ENCODE measurements at regions not wholly inside any gene's neighbourhood (a gene's known extent, or its start where the extent isn't known, plus 50 kb on each side); places are given as distances from the start of the nearest gene placed in this dataset.

DNA sequence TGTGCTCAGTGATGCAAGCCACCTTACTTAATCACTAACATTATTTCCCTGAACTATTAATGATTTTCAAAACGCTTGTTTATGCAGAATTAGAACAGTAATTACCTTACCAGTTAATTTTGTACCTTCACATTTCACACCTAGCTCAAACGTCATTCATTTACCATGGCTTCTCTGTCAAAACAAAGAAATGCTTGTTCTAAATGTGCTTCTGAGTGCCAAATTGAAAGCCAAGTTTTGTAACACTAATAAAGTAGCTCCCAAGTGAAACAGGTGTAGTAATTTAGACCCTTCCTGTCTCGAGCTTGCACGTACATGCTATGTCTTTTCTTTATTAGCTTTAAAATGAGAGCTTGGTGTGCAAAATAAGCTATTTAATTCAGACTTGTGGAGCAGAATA, 533.7 kb upstream of the PKN2 start:
- DNase-seq (ENCODE audit: low spot score), result no peak

DNA sequence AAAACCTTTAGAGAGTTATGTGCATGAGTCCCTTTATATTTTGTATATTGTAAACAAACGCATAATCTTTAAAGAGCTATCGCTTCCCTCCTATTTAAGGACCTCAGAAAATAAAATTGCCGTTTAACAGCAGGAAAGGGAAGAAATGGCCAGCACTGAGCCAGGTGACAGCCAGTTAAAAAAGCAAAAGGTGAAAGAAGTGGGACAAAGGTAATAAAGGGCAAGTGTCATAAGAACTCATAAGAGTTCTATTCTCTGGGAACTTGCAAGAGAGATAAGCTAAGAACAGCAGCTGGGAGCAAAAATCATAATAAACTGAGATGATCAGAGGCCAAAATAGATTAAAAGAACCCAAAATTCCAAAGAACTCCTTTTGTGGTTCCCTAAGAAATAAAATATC, 520.9 kb upstream of the PKN2 start:
- DNase-seq (ENCODE audit: low spot score), result no peak

DNA sequence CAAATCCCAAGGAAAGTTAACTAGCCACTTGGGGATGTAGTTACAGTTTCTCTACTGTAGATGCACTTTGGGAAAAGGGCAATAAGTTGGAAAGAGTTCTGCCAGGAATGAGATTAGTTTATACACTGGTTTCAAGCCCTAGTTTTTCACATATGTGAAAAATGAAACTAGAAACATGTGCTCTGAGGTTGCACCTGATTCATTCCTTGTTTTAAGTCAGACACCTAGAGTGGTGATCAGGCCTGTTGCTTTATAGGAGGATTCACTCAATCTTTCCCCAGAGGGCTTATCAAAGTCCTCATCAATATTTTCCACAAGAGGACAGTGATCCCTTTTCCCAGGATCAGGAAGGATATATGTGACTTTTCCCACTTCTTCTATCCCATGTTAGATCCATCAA, 515.9 kb upstream of the PKN2 start:
- no peak for DNase-seq (ENCODE audit: low spot score)

DNA sequence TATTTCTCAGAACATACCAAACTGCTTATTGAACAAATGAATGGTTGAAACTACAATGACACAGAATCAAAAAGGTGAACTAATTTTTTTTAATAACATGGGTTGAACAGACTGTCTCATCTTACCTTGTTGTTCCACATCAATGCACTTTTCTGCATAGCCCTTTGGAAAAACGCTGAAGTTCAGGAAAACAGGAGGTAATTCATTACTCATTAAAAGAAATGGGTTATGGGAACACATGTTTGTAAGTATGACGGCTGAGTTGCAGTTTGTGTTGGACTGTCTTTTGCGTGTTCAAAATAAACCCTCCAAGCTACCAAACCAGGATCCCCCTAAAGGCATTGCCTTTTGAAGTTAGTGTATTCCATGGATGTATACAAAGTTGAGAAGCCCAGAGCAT, 514.9 kb upstream of the PKN2 start:
- no peak for DNase-seq (ENCODE audit: low spot score)

DNA sequence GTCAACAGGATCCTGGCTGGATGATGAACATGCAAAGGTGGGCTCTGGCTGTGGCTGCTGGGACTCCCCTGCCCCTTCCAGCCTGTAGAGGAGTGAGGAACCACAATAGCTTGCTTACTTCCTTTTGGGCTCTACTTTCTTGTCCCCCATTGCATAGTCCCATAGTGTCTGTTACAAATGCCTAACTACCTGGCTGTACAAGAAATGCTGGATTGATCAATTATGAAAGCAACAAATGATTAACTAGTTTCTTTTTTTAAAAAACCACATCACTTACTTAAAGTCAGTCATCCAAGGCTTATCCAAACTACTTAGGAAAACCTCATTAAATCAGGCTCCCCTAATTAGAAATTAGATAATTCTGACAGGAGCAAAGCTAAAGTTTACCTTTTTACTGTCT, 514.1 kb upstream of the PKN2 start:
- DNase-seq (ENCODE audit: low spot score), result no peak

DNA sequence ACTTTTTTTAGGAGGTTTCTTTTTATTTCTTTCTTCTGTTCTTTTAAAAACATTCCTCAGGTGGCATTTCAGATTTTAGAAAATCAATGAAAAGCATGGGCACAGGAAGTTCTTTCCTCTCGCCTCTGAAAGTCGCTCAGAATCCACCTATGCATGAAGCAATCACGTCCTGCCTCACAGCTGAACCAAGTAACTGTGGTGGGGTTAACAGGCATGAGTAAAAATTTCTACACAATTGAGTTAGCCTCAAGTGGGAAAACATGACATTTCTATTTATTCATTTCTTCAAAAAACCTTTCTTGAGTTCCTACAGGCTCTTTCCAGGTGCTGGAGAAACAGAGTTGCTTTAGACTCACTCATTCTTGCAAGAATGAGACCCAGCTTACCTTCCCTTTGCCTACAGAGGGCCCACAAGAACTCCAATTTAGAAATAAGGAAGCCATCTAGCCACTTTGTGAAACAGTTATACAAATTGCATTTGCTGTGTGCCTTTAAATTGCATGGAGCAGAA, 508.9 kb upstream of the PKN2 start:
- no peak for DNase-seq (ENCODE audit: low spot score)

DNA sequence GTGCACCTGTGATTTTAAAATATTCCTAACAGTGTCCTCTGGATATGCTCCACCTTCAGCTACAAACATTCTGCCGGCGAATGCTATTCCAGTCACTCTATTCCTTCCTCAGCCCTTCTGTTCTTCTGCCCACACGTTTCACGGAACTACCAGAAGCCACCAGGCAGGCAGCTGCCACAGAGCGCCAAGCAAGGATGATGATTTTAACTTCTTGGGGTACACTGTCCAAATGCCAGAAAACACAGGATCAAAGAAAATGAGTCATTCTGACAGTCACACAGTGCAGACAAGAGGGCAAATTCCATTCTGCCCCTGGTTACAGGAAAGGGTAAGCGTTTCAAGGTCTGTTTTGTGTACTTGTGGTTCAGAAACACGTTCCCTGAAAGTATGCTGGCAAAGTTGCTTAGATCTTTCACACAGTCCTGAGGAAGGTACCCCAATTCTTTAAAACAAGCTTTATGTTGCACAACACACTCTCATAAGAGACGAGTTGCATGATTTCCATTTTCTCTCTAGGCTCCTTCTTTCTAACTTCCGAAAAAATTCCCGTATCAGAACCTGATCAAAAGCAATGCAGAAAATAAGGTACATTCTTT, 508.3 kb upstream of the PKN2 start:
- no peak for DNase-seq (ENCODE audit: low spot score)

DNA sequence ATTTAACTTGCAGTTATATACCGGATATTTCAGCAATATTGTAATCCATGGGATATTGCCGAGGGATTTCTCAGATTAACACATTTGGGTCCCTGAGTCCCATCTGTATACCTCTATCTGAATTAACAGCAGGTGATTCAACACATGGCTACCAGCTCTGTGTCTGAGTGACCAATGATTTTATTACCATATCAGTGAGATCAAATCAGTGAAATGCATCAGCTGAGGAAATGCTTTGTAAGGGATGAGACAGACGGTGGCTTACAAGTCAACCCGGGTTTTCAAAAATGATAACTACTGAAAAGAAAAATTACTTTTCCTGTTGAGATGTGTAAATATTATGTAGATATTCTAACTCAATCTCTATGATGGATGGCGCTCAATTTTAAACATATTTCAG, 504.1 kb upstream of the PKN2 start:
- DNase-seq (ENCODE audit: low spot score), result no peak

DNA sequence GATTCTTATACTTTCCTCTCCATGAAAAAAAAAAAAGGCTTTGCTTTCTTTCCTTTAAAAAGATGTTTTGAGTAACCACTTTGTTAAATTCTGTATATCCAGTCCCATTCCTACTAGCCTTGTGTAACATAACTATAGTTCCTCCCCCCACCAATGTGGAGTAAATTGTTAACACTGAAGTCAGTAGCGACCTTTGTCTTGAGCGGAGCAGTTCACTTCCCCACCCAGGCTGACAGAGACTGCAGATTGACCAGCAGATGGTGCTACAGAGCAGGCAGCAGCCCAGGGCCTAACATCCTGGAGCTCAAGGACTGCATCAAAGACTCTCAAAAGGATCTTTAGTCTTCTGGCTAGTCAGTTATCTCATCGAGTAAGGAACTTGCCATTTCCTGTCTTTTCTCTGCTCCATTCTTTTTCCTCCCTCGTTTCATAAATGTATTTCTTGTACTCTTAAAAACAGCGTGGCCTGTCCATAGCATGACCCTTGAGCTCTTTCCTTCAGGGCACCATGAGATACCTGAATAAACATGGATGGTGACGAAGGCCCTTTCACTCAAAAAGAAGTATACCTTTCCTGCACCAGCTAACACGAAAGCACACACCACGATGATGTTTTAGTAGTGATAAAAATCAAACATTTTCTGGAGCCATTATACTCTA, 503.5 kb upstream of the PKN2 start:
- DNase-seq (ENCODE audit: low spot score), result peak; percentile 79

DNA sequence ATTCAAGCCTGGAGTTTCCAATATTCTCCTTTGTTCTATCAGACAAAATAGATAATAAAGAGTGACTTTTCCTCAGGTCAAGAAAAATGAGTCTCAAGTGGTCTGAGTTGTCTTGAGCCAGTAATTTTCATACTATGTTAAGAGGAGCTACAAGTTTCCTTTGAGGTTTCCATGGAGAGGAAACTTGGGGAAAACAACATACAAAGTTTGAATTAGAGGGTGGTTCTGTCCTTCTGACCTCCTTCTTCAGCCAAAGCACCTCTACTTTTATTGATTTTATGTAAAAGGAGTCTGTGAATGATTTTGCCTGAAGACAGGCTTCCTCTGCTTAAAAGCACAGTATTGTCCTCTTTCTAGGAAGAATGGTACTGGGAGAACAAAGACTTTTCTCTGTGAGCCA, 497.2 kb upstream of the PKN2 start:
- DNase-seq (ENCODE audit: low spot score), result no peak

DNA sequence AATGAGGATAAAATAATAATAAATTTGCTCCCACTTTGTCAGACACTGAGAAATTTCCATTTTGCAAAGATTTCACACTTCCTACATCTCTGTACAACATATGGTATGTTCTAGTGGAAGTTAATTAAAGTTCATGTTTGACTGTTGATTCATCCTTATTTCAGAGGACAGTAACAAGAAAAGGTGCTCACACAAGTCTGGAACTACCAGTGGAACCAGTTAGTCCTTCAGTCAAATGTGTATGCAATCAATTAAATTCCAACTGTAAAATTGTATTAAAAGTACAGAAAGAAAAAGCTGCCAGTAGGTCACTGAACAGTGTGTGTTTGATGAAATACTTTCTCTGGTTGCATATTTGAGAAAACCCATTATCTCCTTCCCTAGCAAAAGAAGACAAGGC, 496.0 kb upstream of the PKN2 start:
- no peak for DNase-seq (ENCODE audit: low spot score)

DNA sequence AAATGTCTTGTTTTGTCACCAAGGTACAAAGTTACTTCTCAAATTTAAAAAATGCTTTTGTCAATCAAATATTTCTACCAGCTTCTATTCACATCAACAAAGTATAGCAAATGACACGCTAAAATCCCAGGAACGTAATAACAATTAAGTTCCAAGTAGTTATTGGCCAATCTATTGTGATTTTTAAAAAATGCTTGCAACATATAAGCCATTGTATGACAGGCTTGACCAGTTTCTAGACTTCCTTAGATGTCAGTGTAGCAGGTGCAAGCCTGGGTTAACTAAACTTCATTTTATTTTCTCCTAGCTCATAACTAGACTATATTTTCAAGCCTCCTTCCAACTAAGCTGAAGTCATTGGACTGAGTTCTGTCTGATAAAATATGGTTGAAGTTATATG, 494.5 kb upstream of the PKN2 start:
- DNase-seq (ENCODE audit: low spot score), result no peak

DNA sequence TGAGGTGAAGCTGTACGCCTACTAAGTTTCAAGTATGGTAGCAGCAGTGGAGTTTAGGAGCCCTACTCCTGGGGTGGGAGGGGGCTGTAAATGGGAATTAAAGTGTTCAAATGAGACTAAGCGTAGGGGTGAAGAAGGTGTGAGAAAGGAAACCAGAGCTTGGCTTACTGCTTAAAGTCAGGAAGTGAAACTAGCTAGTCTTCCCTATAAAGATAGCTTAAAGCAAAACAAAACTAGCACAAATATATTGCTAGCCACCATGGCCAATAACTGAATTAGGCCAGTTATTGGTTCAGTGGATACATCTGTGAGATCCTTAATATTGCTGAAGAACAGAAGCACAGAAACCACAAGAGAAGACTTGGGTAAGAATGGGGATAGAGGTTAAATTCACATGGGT, 492.2 kb upstream of the PKN2 start:
- DNase-seq (ENCODE audit: low spot score), result no peak

DNA sequence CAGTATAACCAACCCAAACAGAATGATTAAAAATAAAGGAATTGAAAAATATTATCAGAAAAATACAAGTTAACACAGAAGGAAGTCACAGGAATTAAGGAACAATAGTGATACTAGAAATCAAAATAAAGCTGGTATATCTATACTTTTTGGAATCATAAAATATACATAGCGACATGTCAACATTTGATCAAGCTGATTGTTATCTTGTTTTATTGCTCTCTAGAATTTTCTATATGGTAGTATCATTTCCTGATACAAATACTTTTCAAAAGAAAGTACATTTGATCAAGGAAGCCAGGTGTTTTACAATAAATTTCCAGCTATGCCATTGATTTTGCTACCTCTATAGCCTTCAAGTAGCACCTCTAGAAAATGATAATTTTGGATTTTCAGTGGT, 489.5 kb upstream of the PKN2 start:
- DNase-seq (ENCODE audit: low spot score), result no peak

DNA sequence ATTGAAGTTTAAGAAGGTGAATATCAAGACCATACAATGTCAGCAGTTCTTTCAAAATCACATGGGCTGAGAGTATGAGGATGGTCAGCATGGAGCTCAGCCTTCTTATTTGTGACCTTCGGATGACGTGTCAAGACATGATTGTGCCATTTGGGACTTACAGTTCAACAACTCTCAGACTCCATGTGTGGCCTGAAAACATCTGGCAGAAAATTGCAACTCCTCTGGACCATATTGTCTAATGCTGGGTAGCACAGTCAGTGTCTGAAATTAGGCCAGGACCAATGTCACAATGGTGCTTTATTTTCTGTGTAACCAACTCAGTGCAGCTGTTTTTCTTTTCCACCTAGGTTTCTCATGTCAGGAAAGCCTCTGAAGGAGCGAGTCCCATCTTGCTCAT, 483.5 kb upstream of the PKN2 start:
- no peak for DNase-seq (ENCODE audit: low spot score)

DNA sequence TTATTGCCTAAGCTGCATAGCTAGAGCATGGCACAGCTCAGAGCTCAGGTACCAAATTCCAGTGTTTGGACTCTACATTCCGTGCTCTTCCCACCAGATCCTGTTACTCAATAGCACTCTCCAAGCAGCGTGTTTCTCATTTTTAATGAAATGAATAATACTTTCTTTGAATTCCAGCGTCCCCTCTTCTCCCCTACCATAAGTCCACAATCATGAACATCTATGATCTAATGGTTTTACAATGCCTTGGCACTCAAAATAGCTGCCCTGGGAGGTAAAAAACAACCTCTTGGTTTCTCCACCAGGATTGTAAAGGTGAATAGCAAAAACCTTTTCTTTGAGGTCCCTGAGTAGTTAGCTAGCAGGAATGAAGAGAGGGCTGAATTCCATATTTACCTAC, 480.0 kb upstream of the PKN2 start:
- no peak for DNase-seq (ENCODE audit: low spot score)

DNA sequence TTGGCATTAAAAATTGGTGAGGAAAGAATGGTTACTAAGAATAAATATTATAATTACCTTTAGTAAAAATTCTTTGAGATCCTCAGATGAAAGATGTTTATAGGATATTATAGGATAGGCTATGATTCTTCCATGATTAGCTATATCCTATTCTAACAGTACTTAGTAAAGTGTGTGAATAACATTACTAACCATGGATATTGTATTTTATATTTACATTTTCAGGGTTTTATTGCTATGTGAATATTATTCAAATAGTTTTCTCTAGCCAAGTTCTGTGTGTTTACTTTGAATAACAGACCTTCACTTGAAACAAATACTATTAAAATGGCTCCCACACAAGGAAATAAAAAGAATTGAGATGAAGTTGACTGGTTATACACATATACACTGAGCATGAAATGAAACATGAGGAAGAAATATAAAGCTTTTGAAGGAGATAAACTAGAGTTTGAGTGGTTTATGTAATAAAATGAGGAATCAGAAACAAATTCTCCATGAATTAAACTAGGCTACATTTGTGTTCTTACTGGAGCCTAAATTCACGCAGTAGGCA, 479.4 kb upstream of the PKN2 start:
- DNase-seq (ENCODE audit: low spot score), result no peak

DNA sequence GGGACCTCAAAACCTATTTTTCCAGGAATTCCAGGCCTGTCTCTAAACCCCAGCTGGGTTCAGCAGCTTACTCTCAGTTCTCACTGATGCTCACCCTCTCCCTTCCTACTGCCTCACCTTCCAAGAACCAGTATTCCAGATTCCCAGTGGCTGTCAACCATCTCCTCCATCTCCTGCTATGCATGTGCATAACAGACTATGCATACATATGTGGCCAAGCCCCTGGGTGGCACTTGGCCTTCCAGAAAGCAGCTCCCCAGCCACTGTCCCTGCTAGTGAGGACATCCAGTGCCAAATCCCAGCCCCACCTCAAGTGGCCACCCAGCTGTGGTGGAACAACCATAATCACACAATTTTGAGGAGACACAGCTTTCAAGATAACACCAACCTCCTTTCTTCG, 475.7 kb upstream of the PKN2 start:
- no peak for DNase-seq (ENCODE audit: low spot score)

DNA sequence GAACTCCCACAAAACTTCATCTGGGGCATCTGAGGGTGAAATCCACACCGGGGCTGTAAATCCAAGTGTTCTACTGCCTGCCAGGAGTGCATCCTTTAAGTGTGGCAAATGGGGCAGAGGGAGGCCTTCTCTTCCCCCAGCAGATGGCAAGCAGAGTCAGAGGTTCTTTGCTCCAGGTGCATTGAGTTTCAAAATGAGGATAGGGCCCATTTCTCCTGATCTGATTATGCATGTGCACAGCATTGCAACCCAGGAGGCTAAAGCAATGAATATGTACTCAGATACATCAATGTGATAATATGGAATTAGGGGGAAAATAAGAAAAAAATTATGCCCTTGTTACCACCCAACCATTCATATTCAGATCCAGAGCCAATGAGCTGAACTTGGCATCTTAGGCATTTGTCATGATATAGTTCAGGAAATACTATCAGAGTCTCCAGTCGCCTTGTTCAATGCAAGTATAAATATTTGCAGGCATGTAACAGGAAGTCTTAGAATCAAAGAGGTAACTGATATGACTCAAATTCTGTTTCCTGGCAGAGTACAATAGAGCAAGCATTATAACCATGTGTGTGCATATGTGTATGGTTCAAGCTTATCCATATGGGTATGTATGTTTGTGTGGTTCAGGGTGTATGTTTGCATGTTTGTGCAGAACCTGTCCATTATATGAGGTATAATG, 473.8 kb upstream of the PKN2 start:
- no peak for DNase-seq (ENCODE audit: low spot score)

DNA sequence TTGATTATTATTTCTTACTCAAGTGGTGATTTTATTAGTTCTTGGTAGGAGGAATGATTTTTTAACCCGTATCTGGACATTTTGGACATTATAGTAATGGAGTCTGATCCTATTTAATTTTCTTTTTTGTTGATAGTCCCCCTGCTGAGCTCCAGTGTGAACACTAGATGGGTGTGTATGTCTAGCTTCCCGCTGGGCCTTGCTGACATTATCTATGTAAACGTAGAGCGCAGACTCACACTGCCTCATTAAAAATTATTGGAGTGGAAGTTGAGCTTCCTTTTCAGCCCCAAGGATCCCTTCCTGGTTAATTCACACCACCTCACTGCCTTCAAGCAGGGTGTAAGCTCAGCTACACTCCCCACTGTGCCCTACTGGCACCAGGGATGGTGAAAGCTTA, 467.6 kb upstream of the PKN2 start:
- no peak for DNase-seq (ENCODE audit: low spot score)

DNA sequence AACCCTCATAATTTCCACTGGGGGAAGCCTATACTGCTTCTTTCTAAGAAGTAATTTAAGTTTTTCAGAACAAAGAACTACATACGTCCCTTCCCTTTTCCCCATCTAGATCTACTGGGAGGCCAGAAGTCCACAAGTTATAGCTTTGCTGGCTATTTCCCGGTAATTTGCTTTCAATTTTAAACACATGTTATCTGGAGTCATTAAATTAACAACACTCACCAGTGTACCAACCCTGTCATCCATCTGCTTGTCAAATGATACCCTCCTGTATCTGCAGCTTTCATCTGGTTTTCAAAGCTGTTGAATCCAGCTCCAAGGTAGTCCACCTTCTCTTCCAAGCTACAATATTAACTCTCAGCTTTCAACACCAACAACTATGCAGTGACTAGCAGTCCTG, 466.7 kb upstream of the PKN2 start:
- no peak for DNase-seq (ENCODE audit: low spot score)

DNA sequence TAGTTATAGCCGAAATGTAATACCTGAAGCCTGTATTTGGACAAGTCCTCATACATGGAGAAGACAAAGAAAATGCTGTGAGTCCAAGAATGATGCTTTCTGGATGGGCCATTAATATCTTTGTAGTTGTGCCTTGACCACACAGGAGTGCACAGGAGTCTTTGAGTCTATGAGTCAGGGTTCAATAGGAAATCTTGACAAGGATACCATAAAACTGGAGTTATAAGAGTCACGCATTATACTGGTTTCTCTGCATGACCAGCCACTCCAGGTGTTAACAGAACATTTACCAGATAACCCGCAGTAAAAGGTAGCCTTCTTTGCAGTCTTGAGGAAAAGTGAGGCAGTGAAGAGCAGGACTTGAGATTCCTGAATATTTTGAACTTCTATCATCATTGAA, 464.6 kb upstream of the PKN2 start:
- no peak for DNase-seq (ENCODE audit: low spot score)

DNA sequence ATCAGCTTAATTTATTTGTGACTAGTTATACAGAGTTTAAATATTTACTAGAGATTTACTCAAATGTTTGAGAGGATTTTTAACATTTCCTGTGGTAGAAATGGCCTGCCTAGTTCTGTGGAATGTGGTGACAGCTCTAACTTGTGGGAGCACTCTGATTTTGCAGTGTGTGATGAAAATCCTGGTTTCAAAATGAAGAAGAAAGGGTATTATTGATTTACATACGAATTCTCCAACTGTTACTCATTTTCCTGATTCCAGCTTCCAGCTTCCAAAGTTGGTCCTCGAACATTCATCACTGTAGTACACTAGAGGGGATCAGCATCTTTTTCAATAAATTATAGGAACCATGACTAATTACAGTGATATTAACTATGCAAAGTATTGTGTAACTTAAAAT, 462.7 kb upstream of the PKN2 start:
- no peak for DNase-seq (ENCODE audit: low spot score)

Measured in putamen (tissue), 1 donor.